Esophagus (tissue), 2 donors: ENCODE measurements at regions not wholly inside any gene's neighbourhood (a gene's known extent, or its start where the extent isn't known, plus 50 kb on each side); places are given as distances from the start of the nearest gene placed in this dataset.
A peak's percentile ranks its signal among the peaks of the same experiment; 100 is the strongest.

ENCODE experiments used
- H3K27ac ChIP-seq, 2 donors: one replicate each; pipeline ENCODE4 v1.5.1; 2013; ENCODE audit warnings: low read depth in 2 of 2, mild to moderate bottlenecking in 2 of 2, inconsistent platforms in 1 of 2, low read length in 1 of 2, moderate library complexity in 1 of 2
- H3K27me3 ChIP-seq, 2 donors: one replicate each; pipeline ENCODE4 v1.6.1; 2013; ENCODE audit warnings: low read length in 2 of 2, control low read depth in 1 of 2, mild to moderate bottlenecking in 1 of 2; ENCODE audit not compliant: insufficient read depth in 2 of 2, control insufficient read depth in 1 of 2
- H3K36me3 ChIP-seq, 2 donors: one replicate each; pipeline ENCODE4 v1.6.1; 2013; ENCODE audit warnings: low read length in 1 of 2; ENCODE audit not compliant: control insufficient read depth in 2 of 2, insufficient read depth in 2 of 2
- H3K4me1 ChIP-seq, 2 donors: one replicate each; pipeline ENCODE4 v1.6.1; 2013; ENCODE audit warnings: low read length in 1 of 2; ENCODE audit not compliant: control insufficient read depth in 2 of 2, insufficient read depth in 2 of 2
- H3K4me3 ChIP-seq, 2 donors: one replicate each; pipeline ENCODE4 v1.5.1; 2013; ENCODE audit warnings: low read length in 2 of 2, mild to moderate bottlenecking in 2 of 2, low read depth in 1 of 2, moderate library complexity in 1 of 2
- H3K9me3 ChIP-seq, 2 donors: one replicate each; pipeline ENCODE4 v1.6.1; 2013; ENCODE audit warnings: mild to moderate bottlenecking in 2 of 2, low read depth in 1 of 2, low read length in 1 of 2, moderate library complexity in 1 of 2; ENCODE audit not compliant: control insufficient read depth in 2 of 2, insufficient read depth in 1 of 2
- WGBS, 2 donors: extraction: QIAGEN DNeasy Blood & Tissue Kit; methylation state at CpG; one replicate each; pipeline ENCODE4 v1.1.7; 2013; 5-methylcytosine and 5-hydroxymethylcytosine counted together
- donor health status: healthy with polysubstance abuse.
- donor health status: Bipolar disorder and iron deficiency.

DNA sequence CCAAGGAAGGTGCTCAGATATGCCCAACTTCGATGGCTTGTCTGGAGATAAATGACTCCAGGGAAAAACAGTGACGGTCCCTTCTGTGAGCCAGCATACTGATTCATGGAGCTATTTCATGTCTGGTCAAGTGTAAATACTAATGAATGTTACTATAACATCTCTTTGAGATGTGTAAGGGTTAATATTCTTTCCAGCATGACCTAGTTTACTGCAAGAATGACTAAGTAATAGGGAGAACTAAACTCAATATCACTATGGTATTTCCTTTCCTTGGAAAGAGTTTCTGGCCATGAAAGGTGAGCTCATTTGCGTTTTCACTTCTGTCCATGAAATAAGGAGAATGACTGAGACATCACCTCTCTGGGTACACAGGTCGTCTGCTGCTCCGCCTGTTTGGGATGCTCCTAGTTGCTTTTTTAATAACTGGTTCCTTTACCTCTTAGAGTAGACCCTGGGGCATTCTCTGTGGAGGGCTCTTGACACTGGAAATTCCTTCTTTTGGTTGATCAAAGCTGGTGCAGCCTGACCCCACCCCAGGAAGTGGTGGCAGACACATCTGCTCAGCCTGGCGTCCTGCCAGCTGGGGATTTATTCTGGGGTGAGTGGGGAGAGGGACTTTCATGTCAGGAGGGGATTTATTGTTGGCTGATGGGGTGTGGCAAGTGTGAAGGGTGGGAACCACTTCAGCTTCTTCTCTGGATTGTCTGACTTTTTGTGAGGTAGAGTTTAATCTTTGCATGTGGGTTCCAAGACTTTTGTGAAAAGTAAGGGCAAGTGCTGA, 250.0 kb upstream of the MPDZ start:
- Histone ChIP-seq H3K36me3 (no peaks in the 10 kb centered on the region), H3K27me3 (no peaks in the 10 kb centered on the region), H3K9me3 (no peaks in the 10 kb centered on the region), H3K4me3 (no peak overlapping the region), H3K4me1 (no peaks in the 10 kb centered on the region), H3K27ac (no peak overlapping the region)
- 51 to 53% methylated on average over 6 of the region's 6 CpGs for WGBS, 2 donors

DNA sequence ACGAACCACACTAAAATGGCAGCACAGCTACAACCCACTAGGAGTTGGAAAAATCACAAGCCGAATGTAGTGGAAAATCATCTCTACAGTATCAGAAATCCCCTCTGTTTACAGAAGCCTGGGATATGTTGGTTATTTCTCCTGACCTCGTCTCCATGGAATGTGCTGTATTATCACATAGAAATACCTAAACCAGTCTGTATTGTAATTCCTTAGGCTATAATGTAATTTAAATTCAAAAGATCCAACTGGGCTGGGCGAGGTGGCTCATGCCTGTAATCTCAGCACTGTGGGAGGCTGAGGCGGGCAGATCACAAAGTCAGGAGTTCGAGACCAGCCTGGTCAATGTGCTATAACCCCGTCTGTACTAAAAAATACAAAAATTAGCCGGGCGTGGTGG, 244.8 kb upstream of the MPDZ start:
- Histone ChIP-seq H3K36me3 (no peaks in the 10 kb centered on the region), H3K27me3 (no peaks in the 10 kb centered on the region), H3K4me3 (no peak overlapping the region), H3K27ac (no peak overlapping the region), H3K9me3 (no peaks in the 10 kb centered on the region), H3K4me1 (no peaks in the 10 kb centered on the region)
- WGBS, 2 donors, result 84 to 90% methylated on average over 9 of the region's 9 CpGs

GRCh38 chr9:13520069-13520468, 240.6 kb upstream of the MPDZ start:
- no peaks in the 10 kb centered on the region for H3K27me3 ChIP-seq
- no peak overlapping the region for H3K27ac ChIP-seq
- no peak overlapping the region for H3K4me3 ChIP-seq
- H3K36me3 ChIP-seq, result no peaks in the 10 kb centered on the region
- H3K4me1 ChIP-seq, result no peaks in the 10 kb centered on the region
- H3K9me3 ChIP-seq, result no peaks in the 10 kb centered on the region
- WGBS, 2 donors, result 67 to 91% methylated on average over 2 of the region's 2 CpGs

GRCh38 chr9:13513716-13514444, 234.4 kb upstream of the MPDZ start:
- Histone ChIP-seq H3K4me1 (peaks cover 0 to 2% of the 10 kb centered on the region in 2 donors), H3K27me3 (no peaks in the 10 kb centered on the region), H3K9me3 (no peaks in the 10 kb centered on the region), H3K27ac (peak overlapping the region; percentile 75 to 77), H3K36me3 (no peaks in the 10 kb centered on the region), H3K4me3 (no peak overlapping the region)
- 40 to 62% methylated on average over 16 of the region's 16 CpGs for WGBS, 2 donors

- H3K27me3 ChIP-seq, result no peaks in the 10 kb centered on the region
- 23 to 40% methylated on average over 6 of the region's 6 CpGs for WGBS, 2 donors
Observed at GRCh38 chr9:13513286-13513685, 233.8 kb upstream of the MPDZ start.

GRCh38 chr9:13508681-13509080, 229.2 kb upstream of the MPDZ start:
- Histone ChIP-seq H3K27me3 (no peaks in the 10 kb centered on the region), H3K9me3 (no peaks in the 10 kb centered on the region), H3K36me3 (no peaks in the 10 kb centered on the region), H3K4me3 (no peak overlapping the region), H3K27ac (no peak overlapping the region), H3K4me1 (no peaks in the 10 kb centered on the region)

More at GRCh38 chr9:13513286-13513685, 233.8 kb upstream of the MPDZ start:
- peak overlapping the region in 1 of 2 donors; percentile 77 for H3K27ac ChIP-seq
- peaks cover 0 to 2% of the 10 kb centered on the region in 2 donors for H3K4me1 ChIP-seq
- no peaks in the 10 kb centered on the region for H3K9me3 ChIP-seq
- H3K36me3 ChIP-seq, result no peaks in the 10 kb centered on the region
- H3K4me3 ChIP-seq, result no peak overlapping the region

DNA sequence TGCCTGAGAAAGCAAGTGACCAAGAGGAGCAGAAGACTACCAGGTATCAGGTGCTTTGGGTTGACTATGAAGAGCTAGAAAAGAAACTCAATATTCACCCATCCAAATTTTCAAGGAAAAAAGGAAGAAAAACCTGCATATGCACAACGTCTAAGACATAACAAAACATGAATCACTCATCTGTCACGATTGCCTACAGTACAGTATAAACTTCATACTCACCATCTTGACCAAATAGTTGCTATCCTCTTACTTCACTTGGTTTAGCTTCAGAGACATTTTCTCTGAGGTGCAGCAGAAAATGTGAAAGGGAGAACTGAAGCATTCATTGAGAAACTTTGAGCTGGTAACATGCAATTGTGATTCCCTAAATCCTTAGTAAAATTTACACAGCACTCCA, 228.6 kb upstream of the MPDZ start:
- Histone ChIP-seq H3K27me3 (no peaks in the 10 kb centered on the region), H3K27ac (no peak overlapping the region), H3K4me3 (no peak overlapping the region), H3K36me3 (no peaks in the 10 kb centered on the region), H3K9me3 (no peaks in the 10 kb centered on the region), H3K4me1 (no peaks in the 10 kb centered on the region)
- 63 to 71% methylated on average over 2 of the region's 2 CpGs for WGBS, 2 donors

DNA sequence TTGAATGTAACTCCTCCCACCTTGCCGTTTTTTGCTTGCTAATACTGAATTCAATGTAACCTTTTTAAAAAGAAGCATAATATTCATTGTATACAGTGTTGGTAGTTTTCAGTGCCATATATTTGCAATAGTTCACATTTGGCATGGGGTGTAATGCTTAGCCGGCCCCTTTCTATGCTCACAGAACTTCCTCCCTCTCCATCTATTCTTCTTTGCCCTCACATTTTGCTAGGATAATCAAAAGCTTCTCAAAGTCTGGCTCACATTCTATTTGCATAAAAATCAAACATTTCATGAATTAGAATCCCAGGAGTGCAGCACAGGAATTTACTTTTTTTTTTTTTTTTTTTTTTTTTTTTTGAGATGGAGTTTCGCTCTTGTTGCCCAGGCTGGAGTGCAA, 226.3 kb upstream of the MPDZ start:
- H3K36me3 ChIP-seq, result no peaks in the 10 kb centered on the region
- H3K9me3 ChIP-seq, result no peaks in the 10 kb centered on the region
- H3K4me1 ChIP-seq, result no peaks in the 10 kb centered on the region
- 93 to 95% methylated on average over 2 to 3 of the region's 3 CpGs for WGBS, 2 donors
- H3K4me3 ChIP-seq, result no peak overlapping the region
- H3K27ac ChIP-seq, result no peak overlapping the region
- no peaks in the 10 kb centered on the region for H3K27me3 ChIP-seq

- Histone ChIP-seq H3K36me3 (no peaks in the 10 kb centered on the region), H3K27ac (no peak overlapping the region), H3K4me3 (no peak overlapping the region), H3K4me1 (no peaks in the 10 kb centered on the region), H3K9me3 (no peaks in the 10 kb centered on the region), H3K27me3 (no peaks in the 10 kb centered on the region)
- WGBS, 2 donors, result 91 to 99% methylated on average over 2 of the region's 2 CpGs
Observed at GRCh38 chr9:13503599-13503998, 224.1 kb upstream of the MPDZ start.

GRCh38 chr9:13502484-13502883, 223.0 kb upstream of the MPDZ start:
- Histone ChIP-seq H3K36me3 (no peaks in the 10 kb centered on the region), H3K4me3 (no peak overlapping the region)

More at GRCh38 chr9:13502484-13502883, 223.0 kb upstream of the MPDZ start:
- no peaks in the 10 kb centered on the region for H3K4me1 ChIP-seq
- no peaks in the 10 kb centered on the region for H3K27me3 ChIP-seq
- no peaks in the 10 kb centered on the region for H3K9me3 ChIP-seq
- no peak overlapping the region for H3K27ac ChIP-seq
- 73 to 79% methylated on average over 6 of the region's 6 CpGs for WGBS, 2 donors
